ENCODE measurements at regions not wholly inside any gene's neighbourhood (a gene's known extent, or its start where the extent isn't known, plus 50 kb on each side); places are given as distances from the start of the nearest gene placed in this dataset.

- H3K27ac ChIP-seq (ENCODE audit: low read depth, low read length) = no peak overlapping the region
- H3K4me3 ChIP-seq (ENCODE audit: insufficient read depth, low read length, poor library complexity, severe bottlenecking) = no peak overlapping the region
- no peaks in the 10 kb centered on the region for H3K27me3 ChIP-seq (ENCODE audit: low read length)
- no peaks in the 10 kb centered on the region for H3K9me2 ChIP-seq (replicated peaks; ENCODE audit: insufficient read depth, low read length)
- H3K4me2 ChIP-seq (ENCODE audit: low read depth, low read length, poor library complexity, severe bottlenecking) = no peak overlapping the region
- no peaks in the 10 kb centered on the region for H3K36me3 ChIP-seq (ENCODE audit: low read length)
- no peaks in the 10 kb centered on the region for H3K79me2 ChIP-seq (ENCODE audit: insufficient read depth, low read length)
- no peak overlapping the region for H3K9ac ChIP-seq (ENCODE audit: low read length)
- H4K20me1 ChIP-seq (ENCODE audit: low read depth, low read length) = no peaks in the 10 kb centered on the region
- TF ChIP-seq EZH2phosphoT487 (conservative IDR thresholded peaks at IDR 0.05; ENCODE audit: low read length) = no peak
- TF ChIP-seq, protein P1, sequence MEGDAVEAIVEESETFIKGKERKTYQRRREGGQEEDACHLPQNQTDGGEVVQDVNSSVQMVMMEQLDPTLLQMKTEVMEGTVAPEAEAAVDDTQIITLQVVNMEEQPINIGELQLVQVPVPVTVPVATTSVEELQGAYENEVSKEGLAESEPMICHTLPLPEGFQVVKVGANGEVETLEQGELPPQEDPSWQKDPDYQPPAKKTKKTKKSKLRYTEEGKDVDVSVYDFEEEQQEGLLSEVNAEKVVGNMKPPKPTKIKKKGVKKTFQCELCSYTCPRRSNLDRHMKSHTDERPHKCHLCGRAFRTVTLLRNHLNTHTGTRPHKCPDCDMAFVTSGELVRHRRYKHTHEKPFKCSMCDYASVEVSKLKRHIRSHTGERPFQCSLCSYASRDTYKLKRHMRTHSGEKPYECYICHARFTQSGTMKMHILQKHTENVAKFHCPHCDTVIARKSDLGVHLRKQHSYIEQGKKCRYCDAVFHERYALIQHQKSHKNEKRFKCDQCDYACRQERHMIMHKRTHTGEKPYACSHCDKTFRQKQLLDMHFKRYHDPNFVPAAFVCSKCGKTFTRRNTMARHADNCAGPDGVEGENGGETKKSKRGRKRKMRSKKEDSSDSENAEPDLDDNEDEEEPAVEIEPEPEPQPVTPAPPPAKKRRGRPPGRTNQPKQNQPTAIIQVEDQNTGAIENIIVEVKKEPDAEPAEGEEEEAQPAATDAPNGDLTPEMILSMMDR (IDR thresholded peaks at IDR 0.05; ENCODE audit: insufficient read depth, low read length, poor library complexity, severe bottlenecking) = no peak
- H2AFZ ChIP-seq (ENCODE audit: low read depth, low read length, severe bottlenecking) = no peak overlapping the region
- no peaks in the 10 kb centered on the region for H3F3A ChIP-seq (ENCODE audit: insufficient read depth)
- H3K9me3 ChIP-seq (ENCODE audit: insufficient read depth, low read length) = no peaks in the 10 kb centered on the region
Observed at GRCh38 chr14:53701108-53701875, 255.3 kb downstream of the BMP4 start.

DNA sequence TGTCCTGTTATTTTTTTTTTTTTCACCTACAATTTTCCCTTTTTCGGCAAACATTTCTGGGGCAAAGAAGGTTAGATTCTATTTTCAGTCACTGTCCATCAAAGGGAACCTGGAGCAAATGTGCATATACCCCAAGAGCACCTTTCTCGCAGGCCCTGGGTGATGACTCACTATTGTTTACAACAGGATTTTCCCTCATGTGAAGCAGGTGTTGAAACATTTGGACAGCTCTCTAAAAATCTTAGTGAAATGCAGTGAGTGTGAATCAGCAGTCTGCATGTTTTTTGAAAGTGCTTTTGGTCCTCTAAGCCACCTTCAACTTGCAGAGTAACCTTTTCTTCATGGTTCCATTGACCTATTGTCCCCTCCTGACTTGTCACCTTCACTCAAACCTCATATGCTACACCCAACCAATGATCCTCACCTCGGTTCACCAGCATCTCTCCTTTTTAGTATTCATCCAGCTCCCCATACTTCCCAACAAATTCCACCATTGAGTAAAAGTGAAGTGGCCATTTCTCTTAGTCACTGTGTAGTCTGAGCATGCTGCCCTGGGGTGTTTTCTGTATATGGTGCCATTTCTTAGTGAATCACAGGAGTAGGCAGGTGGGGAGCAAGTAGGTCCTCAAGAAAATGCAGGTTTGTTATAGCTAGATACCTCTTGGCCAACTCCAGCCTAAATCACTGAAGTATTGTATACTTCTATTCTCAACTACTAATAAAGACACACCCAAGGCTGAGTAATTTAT is 260.2 kb downstream of the BMP4 start:
- Histone ChIP-seq H3K36me3 (ENCODE audit: low read length) (no peaks in the 10 kb centered on the region), H3F3A (ENCODE audit: insufficient read depth) (no peaks in the 10 kb centered on the region), H3K79me2 (ENCODE audit: insufficient read depth, low read length) (no peaks in the 10 kb centered on the region), H3K4me2 (ENCODE audit: low read depth, low read length, poor library complexity, severe bottlenecking) (no peak overlapping the region), H2AFZ (ENCODE audit: low read depth, low read length, severe bottlenecking) (no peak overlapping the region), H4K20me1 (ENCODE audit: low read depth, low read length) (no peaks in the 10 kb centered on the region), H3K9ac (ENCODE audit: low read length) (no peak overlapping the region), H3K4me3 (ENCODE audit: insufficient read depth, low read length, poor library complexity, severe bottlenecking) (no peak overlapping the region), H3K27ac (ENCODE audit: low read depth, low read length) (no peak overlapping the region), H3K9me2 (replicated peaks; ENCODE audit: insufficient read depth, low read length) (no peaks in the 10 kb centered on the region), H3K9me3 (ENCODE audit: insufficient read depth, low read length) (no peaks in the 10 kb centered on the region), H3K27me3 (ENCODE audit: low read length) (no peaks in the 10 kb centered on the region)
- TF ChIP-seq, protein P1 (IDR thresholded peaks at IDR 0.05; ENCODE audit: insufficient read depth, low read length, poor library complexity, severe bottlenecking) = no peak
- no peak for TF ChIP-seq EZH2phosphoT487 (conservative IDR thresholded peaks at IDR 0.05; ENCODE audit: low read length)

DNA sequence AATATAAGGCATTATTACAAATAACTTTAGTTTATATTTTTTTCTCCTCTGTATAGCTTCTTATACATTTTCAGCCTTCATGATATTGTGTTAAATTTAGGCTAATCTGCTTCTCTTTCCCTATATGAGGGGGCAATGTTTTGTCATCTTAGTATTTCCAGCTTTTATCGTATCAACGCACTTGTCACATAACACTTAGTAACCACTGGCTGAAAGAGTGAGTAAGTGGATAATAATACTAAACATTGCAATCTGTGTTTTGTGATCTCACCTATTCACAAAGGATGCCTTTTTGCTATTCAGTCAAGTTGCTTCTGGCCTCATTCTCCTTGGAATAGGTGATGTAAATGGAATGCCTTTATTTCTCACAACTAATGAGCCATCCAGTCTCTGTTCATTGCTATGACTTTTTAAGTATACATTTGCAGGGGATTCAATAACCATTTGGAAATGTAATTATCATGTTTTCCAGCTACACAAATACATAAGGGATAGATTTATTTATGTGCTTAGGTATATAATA is 260.9 kb downstream of the BMP4 start:
- Histone ChIP-seq H2AFZ (ENCODE audit: low read depth, low read length, severe bottlenecking) (no peak overlapping the region), H3K27ac (ENCODE audit: low read depth, low read length) (no peak overlapping the region), H3K9me3 (ENCODE audit: insufficient read depth, low read length) (no peaks in the 10 kb centered on the region), H3K36me3 (ENCODE audit: low read length) (no peaks in the 10 kb centered on the region), H3K9me2 (replicated peaks; ENCODE audit: insufficient read depth, low read length) (no peaks in the 10 kb centered on the region), H3K4me2 (ENCODE audit: low read depth, low read length, poor library complexity, severe bottlenecking) (no peak overlapping the region), H3F3A (ENCODE audit: insufficient read depth) (no peaks in the 10 kb centered on the region), H3K4me3 (ENCODE audit: insufficient read depth, low read length, poor library complexity, severe bottlenecking) (no peak overlapping the region), H3K9ac (ENCODE audit: low read length) (no peak overlapping the region), H4K20me1 (ENCODE audit: low read depth, low read length) (no peaks in the 10 kb centered on the region), H3K27me3 (ENCODE audit: low read length) (no peaks in the 10 kb centered on the region), H3K79me2 (ENCODE audit: insufficient read depth, low read length) (no peaks in the 10 kb centered on the region)
- no peak for TF ChIP-seq EZH2phosphoT487 (conservative IDR thresholded peaks at IDR 0.05; ENCODE audit: low read length)
- TF ChIP-seq, protein P1 (IDR thresholded peaks at IDR 0.05; ENCODE audit: insufficient read depth, low read length, poor library complexity, severe bottlenecking) = no peak

All from SU-DHL-6 (cell line).